ENCODE measurements at regions not wholly inside any gene's neighbourhood (a gene's known extent, or its start where the extent isn't known, plus 50 kb on each side); places are given as distances from the start of the nearest gene placed in this dataset.

- H3K4me3 ChIP-seq (ENCODE audit: low read depth, low read length): no peak overlapping the region
- TF ChIP-seq CTCF (IDR thresholded peaks at IDR 0.05; ENCODE audit: low read depth, low read length): no peak
Observed at GRCh38 chr15:99502182-99502581, 63.6 kb upstream of the MEF2A start.

GRCh38 chr15:99502661-99503060, 63.1 kb upstream of the MEF2A start:
- TF ChIP-seq CTCF (IDR thresholded peaks at IDR 0.05; ENCODE audit: low read depth, low read length): no peak
- no peak overlapping the region for H3K4me3 ChIP-seq (ENCODE audit: low read depth, low read length)

GRCh38 chr15:99503411-99503810, 62.4 kb upstream of the MEF2A start:
- no peak for TF ChIP-seq CTCF (IDR thresholded peaks at IDR 0.05; ENCODE audit: low read depth, low read length)
- H3K4me3 ChIP-seq (ENCODE audit: low read depth, low read length): no peak overlapping the region

- no peak for TF ChIP-seq CTCF (IDR thresholded peaks at IDR 0.05; ENCODE audit: low read depth, low read length)
- no peak overlapping the region for H3K4me3 ChIP-seq (ENCODE audit: low read depth, low read length)
Observed at GRCh38 chr15:99504071-99504822, 61.5 kb upstream of the MEF2A start.

- no peak overlapping the region for H3K4me3 ChIP-seq (ENCODE audit: low read depth, low read length)
- no peak for TF ChIP-seq CTCF (IDR thresholded peaks at IDR 0.05; ENCODE audit: low read depth, low read length)
Observed at GRCh38 chr15:99504823-99505551, 60.8 kb upstream of the MEF2A start.

GRCh38 chr15:99506399-99506798, 59.4 kb upstream of the MEF2A start:
- no peak overlapping the region for H3K4me3 ChIP-seq (ENCODE audit: low read depth, low read length)
- TF ChIP-seq CTCF (IDR thresholded peaks at IDR 0.05; ENCODE audit: low read depth, low read length): no peak

GRCh38 chr15:99507016-99507503, 58.7 kb upstream of the MEF2A start:
- TF ChIP-seq CTCF (IDR thresholded peaks at IDR 0.05; ENCODE audit: low read depth, low read length): no peak
- H3K4me3 ChIP-seq (ENCODE audit: low read depth, low read length): 0 out of 2 replicates have a peak overlapping the region, but pooled peaks have one; percentile 26
